Chondrocyte (in vitro differentiated cells): ENCODE measurements at regions not wholly inside any gene's neighbourhood (a gene's known extent, or its start where the extent isn't known, plus 50 kb on each side); places are given as distances from the start of the nearest gene placed in this dataset.

Experiments
- DNase-seq: peaks from one replicate; pipeline ENCODE4 v3.0.0; 2021; ENCODE audit warnings: mixed read lengths, low spot score
- H3K27ac Mint-ChIP-seq: one replicate; pipeline ENCODE4 v1.8.0; 2021; ENCODE audit warnings: mild to moderate bottlenecking, moderate library complexity, mixed read lengths; ENCODE audit not compliant: unreplicated experiment
- H3K27me3 Mint-ChIP-seq: 2 replicates; pipeline ENCODE4 v1.8.0; 2021; ENCODE audit warnings: low read depth, mixed read lengths
- H3K36me3 Mint-ChIP-seq: 2 replicates; pipeline ENCODE4 v1.8.0; 2021; ENCODE audit warnings: low read depth, mixed read lengths
- H3K4me1 Mint-ChIP-seq: 2 replicates; pipeline ENCODE4 v1.8.0; 2021; ENCODE audit warnings: low read depth, mild to moderate bottlenecking, mixed read lengths
- H3K4me3 Mint-ChIP-seq: one replicate; pipeline ENCODE4 v1.8.0; 2021; ENCODE audit warnings: mild to moderate bottlenecking, moderate library complexity, mixed read lengths; ENCODE audit not compliant: unreplicated experiment
- H3K9me3 Mint-ChIP-seq: 2 replicates; pipeline ENCODE4 v1.8.0; 2021; ENCODE audit warnings: low read depth, mixed read lengths
- TF ChIP-seq, protein P1 (sequence below): fragments of 200-600 bp; sonication (generic); IDR thresholded peaks from 2 replicates; pipeline ENCODE4 v1.5.0; 2021; ENCODE audit warnings: antibody characterized with exemption, mild to moderate bottlenecking, moderate library complexity

GRCh38 chr11:15704064-15704463, 589.3 kb downstream of the INSC start:
- no peak for DNase-seq
- H3K27me3 Mint-ChIP-seq, result no peaks in the 10 kb centered on the region
- no peak overlapping the region for H3K4me3 Mint-ChIP-seq
- no peaks in the 10 kb centered on the region for H3K36me3 Mint-ChIP-seq
- no peak overlapping the region for H3K27ac Mint-ChIP-seq
- TF ChIP-seq, protein P1, sequence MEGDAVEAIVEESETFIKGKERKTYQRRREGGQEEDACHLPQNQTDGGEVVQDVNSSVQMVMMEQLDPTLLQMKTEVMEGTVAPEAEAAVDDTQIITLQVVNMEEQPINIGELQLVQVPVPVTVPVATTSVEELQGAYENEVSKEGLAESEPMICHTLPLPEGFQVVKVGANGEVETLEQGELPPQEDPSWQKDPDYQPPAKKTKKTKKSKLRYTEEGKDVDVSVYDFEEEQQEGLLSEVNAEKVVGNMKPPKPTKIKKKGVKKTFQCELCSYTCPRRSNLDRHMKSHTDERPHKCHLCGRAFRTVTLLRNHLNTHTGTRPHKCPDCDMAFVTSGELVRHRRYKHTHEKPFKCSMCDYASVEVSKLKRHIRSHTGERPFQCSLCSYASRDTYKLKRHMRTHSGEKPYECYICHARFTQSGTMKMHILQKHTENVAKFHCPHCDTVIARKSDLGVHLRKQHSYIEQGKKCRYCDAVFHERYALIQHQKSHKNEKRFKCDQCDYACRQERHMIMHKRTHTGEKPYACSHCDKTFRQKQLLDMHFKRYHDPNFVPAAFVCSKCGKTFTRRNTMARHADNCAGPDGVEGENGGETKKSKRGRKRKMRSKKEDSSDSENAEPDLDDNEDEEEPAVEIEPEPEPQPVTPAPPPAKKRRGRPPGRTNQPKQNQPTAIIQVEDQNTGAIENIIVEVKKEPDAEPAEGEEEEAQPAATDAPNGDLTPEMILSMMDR, result no peak
- H3K9me3 Mint-ChIP-seq, result peaks cover 4% of the 10 kb centered on the region
- H3K4me1 Mint-ChIP-seq, result peaks cover 12% of the 10 kb centered on the region

DNA sequence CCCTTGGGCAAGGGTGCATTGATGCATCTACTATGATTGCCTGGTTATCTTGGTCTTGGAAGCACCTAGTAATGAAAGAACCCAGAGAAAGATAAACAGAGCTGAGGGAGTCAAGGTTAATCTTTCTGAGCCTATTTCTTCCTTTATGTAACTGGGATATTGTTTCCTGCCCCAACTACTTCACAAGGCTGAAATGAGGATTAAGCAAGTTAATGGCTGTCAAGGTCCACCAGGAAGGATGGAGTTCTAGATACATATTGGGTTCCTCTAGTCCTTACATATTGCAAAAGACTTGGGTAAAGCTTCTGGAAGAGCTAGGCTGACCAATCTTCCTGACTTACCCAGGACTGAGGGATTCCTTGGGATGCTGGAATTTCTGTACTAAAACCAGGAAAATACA, 589.8 kb downstream of the INSC start:
- Mint-ChIP-seq H3K4me1 (peaks cover 12% of the 10 kb centered on the region), H3K27me3 (no peaks in the 10 kb centered on the region), H3K9me3 (peaks cover 4% of the 10 kb centered on the region), H3K36me3 (no peaks in the 10 kb centered on the region), H3K27ac (no peak overlapping the region), H3K4me3 (no peak overlapping the region)
- DNase-seq, result no peak
- TF ChIP-seq, protein P1, result no peak

- peaks cover 12% of the 10 kb centered on the region for H3K4me1 Mint-ChIP-seq
- peaks cover 4% of the 10 kb centered on the region for H3K9me3 Mint-ChIP-seq
- H3K27ac Mint-ChIP-seq, result no peak overlapping the region
- no peaks in the 10 kb centered on the region for H3K36me3 Mint-ChIP-seq
- DNase-seq, result no peak
- no peak overlapping the region for H3K4me3 Mint-ChIP-seq
- no peaks in the 10 kb centered on the region for H3K27me3 Mint-ChIP-seq
- TF ChIP-seq, protein P1, result no peak
Observed at GRCh38 chr11:15705891-15706290, 591.2 kb downstream of the INSC start.

- Mint-ChIP-seq H3K4me3 (no peak overlapping the region), H3K4me1 (peaks cover 12% of the 10 kb centered on the region), H3K27me3 (no peaks in the 10 kb centered on the region), H3K36me3 (no peaks in the 10 kb centered on the region), H3K9me3 (peaks cover 4% of the 10 kb centered on the region), H3K27ac (no peak overlapping the region)
- DNase-seq, result no peak
- TF ChIP-seq, protein P1, result no peak
Observed at GRCh38 chr11:15707194-15707593, 592.5 kb downstream of the INSC start.

DNA sequence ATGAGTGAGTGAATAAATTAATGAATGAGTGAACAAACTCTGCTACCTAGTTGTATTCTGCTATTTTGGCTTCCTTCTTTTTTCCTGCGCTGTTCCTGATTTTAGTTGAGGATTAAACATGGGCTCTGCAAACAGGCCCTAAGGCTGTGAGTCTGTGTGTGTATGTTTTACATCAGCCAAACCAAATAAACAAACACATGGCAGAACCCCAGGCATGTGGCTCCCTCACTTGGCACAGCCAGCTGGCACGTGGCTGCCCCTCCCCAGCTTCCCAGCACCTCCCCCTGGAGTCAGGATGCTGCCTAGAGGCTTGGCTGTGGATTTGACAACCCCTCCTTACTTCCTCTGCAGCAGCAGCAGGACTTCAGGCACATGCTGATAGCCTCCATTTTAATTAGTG, 593.2 kb downstream of the INSC start:
- H3K9me3 Mint-ChIP-seq, result peaks cover 4% of the 10 kb centered on the region
- H3K4me3 Mint-ChIP-seq, result no peak overlapping the region
- H3K36me3 Mint-ChIP-seq, result no peaks in the 10 kb centered on the region
- H3K4me1 Mint-ChIP-seq, result peaks cover 12% of the 10 kb centered on the region
- TF ChIP-seq, protein P1, result peak; percentile 47
- DNase-seq, result no peak
- no peak overlapping the region for H3K27ac Mint-ChIP-seq
- H3K27me3 Mint-ChIP-seq, result no peaks in the 10 kb centered on the region
